ENCODE measurements at regions not wholly inside any gene's neighbourhood (a gene's known extent, or its start where the extent isn't known, plus 50 kb on each side); places are given as distances from the start of the nearest gene placed in this dataset.

DNA sequence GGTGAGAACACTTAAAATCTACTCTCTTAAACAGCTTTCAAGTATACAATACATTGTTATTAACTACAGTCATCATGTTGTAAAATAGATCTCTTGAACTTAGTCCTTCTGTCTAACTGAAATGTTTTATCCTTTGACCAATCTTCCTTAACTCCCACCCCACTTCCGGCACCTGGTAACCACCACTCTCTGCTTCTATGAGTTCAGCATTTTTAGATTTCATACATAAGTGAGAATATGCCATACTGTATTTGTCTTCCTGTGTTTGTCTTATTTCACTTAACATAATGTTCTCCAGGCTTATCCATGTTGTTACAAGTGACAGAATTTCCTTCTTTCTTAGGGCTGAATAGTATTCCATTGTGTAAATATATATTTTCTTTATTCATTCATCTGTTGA is 144.1 kb upstream of the TRPC4 start:
- Mint-ChIP-seq H3K4me1 (ENCODE audit: low read depth in 2 of 2) (no peaks in the 10 kb centered on the region), H3K36me3 (no peaks in the 10 kb centered on the region), H3K9me3 (peaks cover 3% of the 10 kb centered on the region), H3K27me3 (no peaks in the 10 kb centered on the region), H3K27ac (no peak overlapping the region), H3K4me3 (no peak overlapping the region)
- DNase-seq (ENCODE audit: low spot score), result no peak
- no peak for ATAC-seq

DNA sequence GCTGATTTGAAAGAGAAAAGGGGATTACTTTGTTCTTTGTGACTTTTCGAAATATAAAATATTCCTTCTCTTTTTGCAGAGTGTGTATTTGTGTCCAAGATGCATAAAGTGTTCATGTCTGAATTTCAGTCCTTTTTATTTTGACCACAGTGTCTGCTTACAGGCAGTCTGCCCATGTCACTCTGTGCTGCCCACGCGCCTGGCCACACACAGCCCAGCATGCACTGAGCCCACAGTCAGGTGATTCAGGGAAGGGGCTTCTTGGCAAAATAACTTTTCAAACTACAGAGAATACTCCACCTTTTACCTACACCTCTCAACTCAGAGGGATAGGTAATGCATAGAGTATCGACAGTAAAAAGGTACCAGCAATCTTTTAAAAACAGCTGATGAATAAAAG is 142.5 kb upstream of the TRPC4 start:
- Mint-ChIP-seq H3K36me3 (no peaks in the 10 kb centered on the region), H3K9me3 (peaks cover 3% of the 10 kb centered on the region), H3K4me3 (no peak overlapping the region), H3K27me3 (no peaks in the 10 kb centered on the region), H3K4me1 (ENCODE audit: low read depth in 2 of 2) (no peaks in the 10 kb centered on the region), H3K27ac (no peak overlapping the region)
- no peak for DNase-seq (ENCODE audit: low spot score)
- ATAC-seq, result no peak

DNA sequence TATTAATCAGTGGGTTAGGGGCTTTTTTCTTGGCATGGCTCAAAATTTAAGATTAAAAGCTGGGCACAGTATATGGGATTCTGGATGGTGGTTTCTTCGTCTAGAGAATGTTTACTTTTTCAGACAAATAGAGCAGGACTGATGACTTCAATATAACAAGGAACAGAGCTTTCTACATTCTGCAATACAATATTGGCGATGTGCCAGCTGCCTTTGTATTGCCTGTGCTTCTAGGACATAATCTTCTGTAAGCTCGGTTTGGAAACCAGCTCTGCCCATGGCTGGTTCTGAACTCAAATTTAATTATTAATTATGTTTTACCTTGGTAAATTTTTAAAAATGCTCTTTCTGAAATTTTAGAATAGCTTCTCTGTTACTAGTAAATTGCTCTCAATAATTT is 139.1 kb upstream of the TRPC4 start:
- ATAC-seq, result no peak
- H3K27me3 Mint-ChIP-seq, result no peaks in the 10 kb centered on the region
- H3K4me3 Mint-ChIP-seq, result no peak overlapping the region
- no peak for DNase-seq (ENCODE audit: low spot score)
- H3K36me3 Mint-ChIP-seq, result no peaks in the 10 kb centered on the region
- H3K27ac Mint-ChIP-seq, result no peak overlapping the region
- no peaks in the 10 kb centered on the region for H3K4me1 Mint-ChIP-seq (ENCODE audit: low read depth in 2 of 2)
- peaks cover 13% of the 10 kb centered on the region for H3K9me3 Mint-ChIP-seq

DNA sequence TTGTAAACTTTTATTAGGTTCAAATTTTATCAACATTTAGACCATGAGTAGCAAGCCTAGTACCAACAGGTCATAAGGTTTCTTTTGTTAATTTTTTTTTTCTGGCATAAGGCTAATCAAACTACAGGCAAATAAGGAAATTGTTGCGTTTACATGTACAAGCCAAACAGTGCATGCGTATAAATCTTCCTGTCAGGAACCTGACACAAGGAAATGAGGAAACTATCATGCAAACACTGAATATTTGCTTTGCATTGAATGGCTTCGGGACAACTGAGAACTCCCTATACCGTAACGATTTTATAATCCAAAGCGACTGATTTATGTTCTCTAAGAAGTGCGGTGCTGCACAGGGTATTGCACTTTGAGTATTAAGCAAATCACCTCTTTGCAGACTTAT is 133.0 kb upstream of the TRPC4 start:
- Mint-ChIP-seq H3K27me3 (no peaks in the 10 kb centered on the region), H3K4me3 (no peak overlapping the region), H3K36me3 (no peaks in the 10 kb centered on the region), H3K4me1 (ENCODE audit: low read depth in 2 of 2) (no peaks in the 10 kb centered on the region), H3K9me3 (peaks cover 15% of the 10 kb centered on the region), H3K27ac (no peak overlapping the region)
- DNase-seq (ENCODE audit: low spot score) (no peak), ATAC-seq (no peak)

DNA sequence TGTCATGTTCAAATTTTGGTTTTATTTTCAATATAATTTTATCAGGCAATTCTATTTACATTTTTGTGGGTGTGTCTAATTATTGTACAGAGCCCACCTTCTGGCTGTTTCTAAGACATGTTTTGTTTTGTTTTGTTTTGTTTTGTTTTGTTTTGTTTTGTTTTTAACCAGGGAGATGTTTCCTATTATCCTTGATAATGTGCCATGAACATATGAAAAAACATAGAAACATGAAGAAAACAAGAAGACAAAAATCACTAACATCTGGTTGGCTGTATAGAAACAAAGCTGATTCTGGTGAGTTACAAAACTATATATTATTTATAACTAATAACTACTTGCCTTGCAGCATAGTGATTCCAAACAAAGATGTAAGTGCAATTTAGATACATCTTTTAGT is 128.1 kb upstream of the TRPC4 start:
- Mint-ChIP-seq H3K27me3 (no peaks in the 10 kb centered on the region), H3K4me1 (ENCODE audit: low read depth in 2 of 2) (no peaks in the 10 kb centered on the region), H3K4me3 (no peak overlapping the region), H3K9me3 (peaks cover 10% of the 10 kb centered on the region), H3K36me3 (no peaks in the 10 kb centered on the region), H3K27ac (no peak overlapping the region)
- ATAC-seq, result no peak
- no peak for DNase-seq (ENCODE audit: low spot score)

DNA sequence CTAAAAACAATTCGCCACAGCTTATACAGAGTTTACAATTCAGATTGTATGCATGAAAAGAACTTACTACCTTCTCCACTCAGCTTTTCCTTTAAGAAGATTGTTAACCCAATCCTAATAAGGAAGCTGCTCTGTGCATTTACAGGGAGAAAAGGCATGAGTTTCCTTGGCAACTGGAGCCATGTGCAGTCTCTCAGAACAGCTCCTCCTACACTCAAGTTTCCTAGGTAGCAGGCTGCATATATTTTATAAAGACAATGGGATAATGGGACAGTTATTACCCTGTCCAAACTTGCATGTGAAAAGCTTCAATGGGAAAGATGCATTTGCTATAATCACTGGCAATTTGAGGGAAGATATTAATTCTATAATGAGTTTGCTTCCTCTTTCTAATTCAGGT is 125.5 kb upstream of the TRPC4 start:
- Mint-ChIP-seq H3K27ac (no peak overlapping the region), H3K27me3 (no peaks in the 10 kb centered on the region), H3K4me1 (ENCODE audit: low read depth in 2 of 2) (no peaks in the 10 kb centered on the region), H3K4me3 (no peak overlapping the region), H3K9me3 (peaks cover 10% of the 10 kb centered on the region), H3K36me3 (no peaks in the 10 kb centered on the region)
- ATAC-seq, result no peak
- no peak for DNase-seq (ENCODE audit: low spot score)

DNA sequence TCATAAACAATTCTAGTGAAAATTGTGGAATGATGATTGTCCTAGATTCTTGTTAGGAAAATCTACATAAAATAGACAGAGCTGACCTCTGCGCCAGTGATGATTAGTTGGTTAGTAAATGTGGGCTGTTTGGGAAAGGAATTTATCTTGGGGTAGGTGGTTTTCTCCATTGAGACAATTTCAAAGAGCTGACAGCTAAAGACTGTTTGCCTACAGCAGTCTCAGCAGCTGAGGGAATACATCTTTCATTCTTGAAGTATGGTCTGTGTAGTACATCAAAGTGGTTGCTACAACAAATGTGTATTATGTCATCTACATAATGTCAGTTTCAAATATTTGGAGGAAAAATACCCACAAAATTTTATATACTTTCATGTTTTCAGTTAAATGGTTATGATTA is 117.2 kb upstream of the TRPC4 start:
- Mint-ChIP-seq H3K27ac (no peak overlapping the region), H3K36me3 (no peaks in the 10 kb centered on the region), H3K4me3 (no peak overlapping the region), H3K27me3 (no peaks in the 10 kb centered on the region), H3K9me3 (peaks cover 14% of the 10 kb centered on the region), H3K4me1 (ENCODE audit: low read depth in 2 of 2) (no peaks in the 10 kb centered on the region)
- ATAC-seq (no peak), DNase-seq (ENCODE audit: low spot score) (no peak)

DNA sequence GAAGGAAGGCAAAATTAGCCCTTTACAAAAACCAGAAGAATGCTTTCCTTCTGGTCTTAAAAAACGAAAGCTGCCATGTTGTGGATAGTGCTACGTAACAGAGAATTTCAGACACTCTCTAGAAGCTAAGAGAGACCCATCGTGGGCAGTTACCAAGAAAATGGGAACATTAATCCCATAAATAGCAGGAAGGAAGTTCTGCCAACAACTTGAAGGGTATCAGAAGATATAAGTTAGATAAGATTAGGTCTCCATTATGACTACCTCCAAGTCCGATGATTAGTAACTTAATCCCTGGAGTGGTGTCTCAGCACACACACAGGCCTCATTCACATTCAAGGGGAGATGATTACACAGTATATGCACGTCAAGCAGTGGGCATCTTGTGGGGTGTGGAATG is 115.7 kb upstream of the TRPC4 start:
- DNase-seq (ENCODE audit: low spot score) (no peak), ATAC-seq (no peak)
- Mint-ChIP-seq H3K27ac (no peak overlapping the region), H3K4me3 (no peak overlapping the region), H3K27me3 (no peaks in the 10 kb centered on the region), H3K9me3 (peaks cover 11% of the 10 kb centered on the region), H3K36me3 (no peaks in the 10 kb centered on the region), H3K4me1 (ENCODE audit: low read depth in 2 of 2) (no peaks in the 10 kb centered on the region)

DNA sequence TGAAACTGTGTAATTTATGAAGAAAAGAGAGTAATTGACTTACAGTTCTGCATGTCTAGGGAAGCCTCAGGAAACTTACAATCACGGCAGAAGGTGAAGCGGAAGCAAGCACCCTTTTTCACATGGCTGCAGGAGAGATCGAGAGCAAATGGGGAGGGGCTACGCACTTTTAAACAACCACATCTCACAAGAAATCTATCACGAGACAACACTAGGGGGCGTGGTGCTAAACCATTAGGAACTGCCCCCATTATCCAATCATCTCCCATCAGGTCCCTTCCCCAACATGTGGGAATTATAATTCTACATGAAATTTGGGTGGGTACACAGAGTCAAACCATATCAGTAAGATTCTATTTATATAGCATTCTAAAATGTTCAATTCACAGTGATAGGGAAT is 114.8 kb upstream of the TRPC4 start:
- no peak overlapping the region for H3K27ac Mint-ChIP-seq
- H3K27me3 Mint-ChIP-seq, result no peaks in the 10 kb centered on the region
- peaks cover 11% of the 10 kb centered on the region for H3K9me3 Mint-ChIP-seq
- no peak overlapping the region for H3K4me3 Mint-ChIP-seq
- no peak for DNase-seq (ENCODE audit: low spot score)
- ATAC-seq, result no peak
- H3K4me1 Mint-ChIP-seq (ENCODE audit: low read depth in 2 of 2), result no peaks in the 10 kb centered on the region
- H3K36me3 Mint-ChIP-seq, result no peaks in the 10 kb centered on the region

DNA sequence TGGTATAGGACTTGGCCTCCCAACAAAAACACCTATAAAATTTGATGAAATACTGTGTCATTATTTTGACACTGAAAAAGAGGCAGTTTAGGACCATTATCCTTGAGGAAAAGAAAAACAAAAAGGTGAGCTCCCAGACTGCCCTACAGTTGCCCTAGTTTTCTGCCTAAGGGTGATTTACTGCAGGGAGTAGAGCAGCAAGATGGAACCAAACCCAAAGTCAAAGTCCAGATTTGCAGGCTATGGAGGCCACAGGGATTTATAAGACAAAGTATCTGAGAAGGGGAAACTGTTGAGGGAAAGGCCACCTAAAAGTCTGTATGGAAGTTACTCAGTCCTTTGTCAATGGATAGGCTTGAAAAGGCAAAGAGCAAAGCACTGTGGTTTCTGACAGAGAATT is 112.4 kb upstream of the TRPC4 start:
- H3K9me3 Mint-ChIP-seq, result peaks cover 14% of the 10 kb centered on the region
- H3K4me3 Mint-ChIP-seq, result no peak overlapping the region
- H3K36me3 Mint-ChIP-seq, result no peaks in the 10 kb centered on the region
- ATAC-seq, result no peak
- H3K4me1 Mint-ChIP-seq (ENCODE audit: low read depth in 2 of 2), result no peaks in the 10 kb centered on the region
- no peak overlapping the region for H3K27ac Mint-ChIP-seq
- H3K27me3 Mint-ChIP-seq, result no peaks in the 10 kb centered on the region
- no peak for DNase-seq (ENCODE audit: low spot score)

DNA sequence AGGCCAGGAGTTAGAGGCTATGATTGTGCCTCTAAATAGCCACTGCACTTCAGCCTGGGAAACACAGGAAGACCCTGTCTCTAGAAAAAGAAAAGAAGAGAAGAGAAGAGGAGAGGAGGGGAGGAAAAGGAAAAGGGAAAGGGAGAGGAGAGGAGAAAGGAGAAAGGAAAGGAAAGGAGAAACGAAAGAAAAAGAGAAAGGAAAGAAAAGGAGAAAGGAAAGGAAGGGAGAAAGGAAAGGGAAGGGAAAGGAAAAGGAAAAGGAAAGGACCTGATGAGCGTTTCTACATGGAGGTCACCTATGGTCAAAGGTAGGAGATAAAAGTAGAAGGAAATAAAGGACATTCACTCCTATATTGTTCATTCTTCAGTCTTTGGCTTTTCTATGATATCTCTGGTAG is 109.1 kb upstream of the TRPC4 start:
- H3K9me3 Mint-ChIP-seq, result peaks cover 6% of the 10 kb centered on the region
- no peak for ATAC-seq
- H3K27me3 Mint-ChIP-seq, result no peaks in the 10 kb centered on the region
- DNase-seq (ENCODE audit: low spot score), result no peak
- H3K4me3 Mint-ChIP-seq, result no peak overlapping the region
- H3K36me3 Mint-ChIP-seq, result no peaks in the 10 kb centered on the region
- no peaks in the 10 kb centered on the region for H3K4me1 Mint-ChIP-seq (ENCODE audit: low read depth in 2 of 2)
- no peak overlapping the region for H3K27ac Mint-ChIP-seq

DNA sequence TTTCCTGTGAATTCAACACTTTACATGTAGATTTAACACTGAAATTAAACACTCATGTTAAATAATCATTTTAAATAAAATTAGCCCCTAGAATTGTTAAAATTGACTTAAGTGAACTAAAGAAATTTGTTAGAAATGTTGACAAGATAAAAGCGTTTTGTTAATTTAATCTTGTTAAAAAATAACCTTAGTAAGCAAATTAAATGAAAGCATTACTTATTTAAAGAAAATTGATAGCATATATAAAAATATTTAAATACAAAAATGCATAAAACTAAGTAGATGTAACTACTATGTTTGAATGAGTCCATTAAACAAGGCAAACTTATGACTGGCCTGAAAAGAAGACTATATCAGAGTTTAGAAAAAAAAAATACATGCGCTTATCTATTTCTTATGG is 99.0 kb upstream of the TRPC4 start:
- DNase-seq (ENCODE audit: low spot score) (no peak), ATAC-seq (no peak)
- no peak overlapping the region for H3K4me3 Mint-ChIP-seq
- H3K36me3 Mint-ChIP-seq, result no peaks in the 10 kb centered on the region
- H3K27me3 Mint-ChIP-seq, result no peaks in the 10 kb centered on the region
- no peaks in the 10 kb centered on the region for H3K4me1 Mint-ChIP-seq (ENCODE audit: low read depth in 2 of 2)
- H3K9me3 Mint-ChIP-seq, result peaks cover 21% of the 10 kb centered on the region
- H3K27ac Mint-ChIP-seq, result no peak overlapping the region

DNA sequence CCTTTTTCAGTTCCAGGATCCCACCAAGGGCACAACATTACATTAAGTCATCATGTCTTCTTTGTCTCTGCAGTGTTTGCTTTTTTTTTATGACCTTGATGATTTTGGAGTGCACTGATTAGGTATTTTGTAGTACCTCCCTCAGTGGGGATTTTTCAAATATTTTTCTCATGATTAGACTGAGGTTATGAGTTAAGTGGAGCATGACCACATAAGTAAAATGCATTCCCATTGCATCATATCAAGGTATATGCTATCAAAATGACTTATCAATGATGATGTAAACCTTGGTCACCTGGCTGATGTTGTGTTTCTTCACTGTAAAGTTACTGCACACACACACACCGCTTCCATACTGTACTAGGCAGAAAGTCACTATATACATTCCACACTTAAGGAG is 96.7 kb upstream of the TRPC4 start:
- H3K4me3 Mint-ChIP-seq, result no peak overlapping the region
- H3K27me3 Mint-ChIP-seq, result no peaks in the 10 kb centered on the region
- H3K9me3 Mint-ChIP-seq, result peaks cover 12% of the 10 kb centered on the region
- H3K36me3 Mint-ChIP-seq, result no peaks in the 10 kb centered on the region
- no peaks in the 10 kb centered on the region for H3K4me1 Mint-ChIP-seq (ENCODE audit: low read depth in 2 of 2)
- DNase-seq (ENCODE audit: low spot score), result no peak
- no peak for ATAC-seq
- no peak overlapping the region for H3K27ac Mint-ChIP-seq

DNA sequence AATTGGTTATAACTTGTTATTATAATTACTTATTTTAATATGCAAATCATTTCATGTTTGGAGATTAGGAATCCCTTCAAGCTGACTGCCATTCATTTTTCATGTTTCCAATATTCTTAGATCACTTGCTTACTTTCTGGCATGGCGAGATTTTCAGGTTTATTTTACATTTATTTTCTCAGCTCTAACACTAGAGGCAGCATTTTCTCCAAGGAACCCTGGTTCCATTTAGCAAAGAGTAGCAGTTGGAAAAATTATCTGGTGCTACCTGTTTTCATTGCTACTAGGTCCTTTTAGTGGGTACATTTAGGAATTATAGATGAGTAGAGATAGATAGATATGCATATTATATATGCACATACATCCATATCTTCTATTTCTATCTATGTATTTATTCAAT is 90.9 kb upstream of the TRPC4 start:
- Mint-ChIP-seq H3K9me3 (peaks cover 8% of the 10 kb centered on the region), H3K4me1 (ENCODE audit: low read depth in 2 of 2) (no peaks in the 10 kb centered on the region), H3K36me3 (no peaks in the 10 kb centered on the region), H3K27ac (no peak overlapping the region), H3K27me3 (no peaks in the 10 kb centered on the region), H3K4me3 (no peak overlapping the region)
- ATAC-seq (no peak), DNase-seq (ENCODE audit: low spot score) (no peak)

DNA sequence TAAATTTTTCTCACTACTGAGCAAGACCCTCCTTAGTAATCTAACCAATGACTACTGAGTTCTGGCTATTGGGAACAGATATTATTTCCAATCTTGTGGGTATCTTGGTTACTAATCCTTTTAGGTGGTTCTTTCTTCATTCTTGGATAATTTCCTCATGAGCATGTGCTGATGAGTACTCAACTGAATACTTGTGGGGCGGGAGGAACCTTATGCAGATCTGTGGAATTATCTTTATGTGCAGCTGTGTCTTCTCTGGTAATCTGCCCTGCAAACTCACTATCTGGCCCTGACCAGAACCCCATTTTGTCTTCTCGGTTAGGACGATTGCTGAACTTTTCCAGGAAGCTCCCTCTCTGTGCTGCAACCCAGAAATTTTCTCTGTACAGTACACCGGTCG is 89.7 kb upstream of the TRPC4 start:
- Mint-ChIP-seq H3K36me3 (no peaks in the 10 kb centered on the region), H3K9me3 (peaks cover 10% of the 10 kb centered on the region), H3K4me1 (ENCODE audit: low read depth in 2 of 2) (no peaks in the 10 kb centered on the region), H3K27me3 (no peaks in the 10 kb centered on the region), H3K27ac (no peak overlapping the region), H3K4me3 (no peak overlapping the region)
- DNase-seq (ENCODE audit: low spot score), result no peak
- ATAC-seq, result no peak

DNA sequence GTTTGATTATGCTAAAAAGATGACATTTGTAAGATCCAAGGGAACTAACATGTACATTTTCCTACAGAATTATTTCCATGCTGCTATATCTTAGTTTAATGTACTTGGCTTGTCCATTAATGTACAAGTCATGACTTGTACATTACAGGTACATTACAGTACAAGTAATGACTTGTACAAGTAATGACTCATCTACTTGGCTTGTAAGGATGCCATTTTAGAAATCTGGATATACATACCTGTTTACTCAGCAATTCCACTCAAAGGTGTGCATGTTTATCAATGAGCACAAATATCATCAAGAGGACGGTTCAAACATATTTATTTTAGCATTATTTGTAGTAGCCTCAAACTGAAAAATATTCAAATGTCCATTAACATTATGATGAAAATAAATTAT is 87.0 kb upstream of the TRPC4 start:
- no peaks in the 10 kb centered on the region for H3K4me1 Mint-ChIP-seq (ENCODE audit: low read depth in 2 of 2)
- no peaks in the 10 kb centered on the region for H3K27me3 Mint-ChIP-seq
- no peaks in the 10 kb centered on the region for H3K36me3 Mint-ChIP-seq
- DNase-seq (ENCODE audit: low spot score) (no peak), ATAC-seq (no peak)
- H3K9me3 Mint-ChIP-seq, result peaks cover 12% of the 10 kb centered on the region
- H3K4me3 Mint-ChIP-seq, result no peak overlapping the region
- H3K27ac Mint-ChIP-seq, result no peak overlapping the region

Measured in natural killer cell treated with Interleukin-12 subunit alpha and Interleukin-12 subunit beta and Interleukin-15 and Interleukin-18, amount 100 ng/mL, for 72 hours (primary cell).